NAMALWA (cell line): ENCODE measurements at regions not wholly inside any gene's neighbourhood (a gene's known extent, or its start where the extent isn't known, plus 50 kb on each side); places are given as distances from the start of the nearest gene placed in this dataset.

ENCODE experiments used
- DNase-seq: peaks from one replicate; pipeline ENCODE4 v3.0.0-alpha.2; 2015; ENCODE audit warnings: low spot score

GRCh38 chr12:77493302-77494168 lies 337.2 kb upstream of the NAV3 start:
- DNase-seq, result no peak

DNA sequence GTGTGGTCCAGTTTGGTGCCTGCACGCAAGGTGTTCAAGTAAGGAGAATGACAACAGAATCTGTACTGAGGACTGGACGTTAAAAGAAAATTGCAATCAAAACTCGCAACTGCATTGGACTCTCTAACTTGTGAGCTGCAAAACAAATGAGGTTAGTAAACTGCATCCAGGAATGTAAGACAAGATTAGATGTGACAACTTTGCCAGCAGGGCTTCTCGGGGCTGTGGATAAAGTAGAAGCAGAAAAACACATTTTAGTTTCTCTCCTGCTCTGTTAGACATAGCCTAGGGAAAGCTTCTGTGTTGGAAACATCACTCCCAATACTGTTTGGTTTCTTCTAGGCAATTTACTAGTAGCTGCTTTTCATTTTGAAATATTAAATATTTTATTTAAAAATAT lies 338.2 kb upstream of the NAV3 start:
- no peak for DNase-seq

GRCh38 chr12:77489331-77489970 lies 341.2 kb upstream of the NAV3 start:
- DNase-seq, result no peak

- no peak for DNase-seq
Measured at GRCh38 chr12:77488041-77488620, 342.6 kb upstream of the NAV3 start.

- no peak for DNase-seq
Measured at GRCh38 chr12:77486872-77487271, 343.8 kb upstream of the NAV3 start.

- DNase-seq, result no peak
Measured at GRCh38 chr12:77485961-77486854, 344.5 kb upstream of the NAV3 start.

- no peak for DNase-seq
Measured at GRCh38 chr12:77481687-77482086, 349.0 kb upstream of the NAV3 start.

GRCh38 chr12:77477907-77478533 lies 352.7 kb upstream of the NAV3 start:
- no peak for DNase-seq

GRCh38 chr12:77471801-77472200 lies 358.9 kb upstream of the NAV3 start:
- DNase-seq, result no peak

GRCh38 chr12:77469578-77470333 lies 360.9 kb upstream of the NAV3 start:
- DNase-seq, result no peak

DNA sequence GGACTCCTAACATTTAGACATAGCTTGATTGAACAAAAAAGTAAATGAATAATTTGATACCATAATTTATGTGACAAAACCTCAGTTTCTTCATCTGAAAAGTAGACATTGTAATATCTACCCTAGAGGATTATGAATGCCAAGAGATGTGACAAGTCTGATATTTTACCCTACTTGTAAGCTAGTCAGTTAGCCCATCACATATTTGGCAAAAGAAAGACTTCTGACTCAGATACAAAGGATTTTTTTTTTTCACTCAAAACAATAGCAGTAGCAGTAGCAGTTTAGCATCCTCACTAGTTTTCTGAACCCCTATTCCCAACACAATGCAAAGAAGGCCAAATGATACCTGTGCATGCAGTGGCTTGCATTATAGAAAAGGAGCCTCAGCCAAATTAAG lies 377.3 kb upstream of the E2F7 start:
- no peak for DNase-seq

DNA sequence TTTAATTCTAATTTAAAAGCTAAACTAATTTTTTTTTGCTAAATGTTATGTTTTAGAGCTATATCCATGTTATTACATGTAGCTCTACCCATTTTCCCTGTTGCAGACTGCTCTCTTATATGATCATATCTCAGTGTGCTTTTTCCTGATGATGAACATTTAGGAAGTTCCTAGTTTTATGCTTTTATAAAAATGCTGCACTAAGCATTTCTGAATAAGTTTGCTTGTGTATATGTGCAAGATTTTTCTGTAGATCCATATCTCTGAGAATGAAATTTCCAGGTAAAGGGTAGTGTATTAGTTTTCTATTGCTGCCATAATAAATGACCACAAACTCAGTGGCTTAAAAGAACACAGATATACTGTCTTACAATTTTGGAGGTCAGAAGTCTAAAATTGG lies 374.4 kb upstream of the E2F7 start:
- DNase-seq, result no peak

DNA sequence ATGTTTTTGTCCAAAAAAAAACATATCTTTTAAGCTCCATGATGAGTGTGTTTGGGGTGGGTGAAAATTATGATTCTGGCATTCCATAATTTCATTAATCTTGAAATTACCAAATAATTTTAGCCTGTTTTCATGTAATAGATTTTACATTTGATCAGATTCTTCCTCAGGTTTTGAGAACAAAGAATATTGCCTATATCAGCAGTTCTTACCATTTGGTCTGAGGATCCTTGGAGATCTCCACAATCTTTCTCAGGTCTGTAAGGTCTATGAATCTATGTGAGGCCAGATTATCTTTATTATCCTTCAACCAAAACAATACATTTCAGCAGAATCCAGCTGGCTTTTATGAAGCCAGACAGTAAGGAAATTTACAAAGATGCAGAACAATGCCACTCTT lies 373.3 kb upstream of the E2F7 start:
- DNase-seq, result no peak

- no peak for DNase-seq
Measured at GRCh38 chr12:77437206-77437605, 371.8 kb upstream of the E2F7 start.

GRCh38 chr12:77435446-77436091 lies 370.2 kb upstream of the E2F7 start:
- DNase-seq, result no peak

DNA sequence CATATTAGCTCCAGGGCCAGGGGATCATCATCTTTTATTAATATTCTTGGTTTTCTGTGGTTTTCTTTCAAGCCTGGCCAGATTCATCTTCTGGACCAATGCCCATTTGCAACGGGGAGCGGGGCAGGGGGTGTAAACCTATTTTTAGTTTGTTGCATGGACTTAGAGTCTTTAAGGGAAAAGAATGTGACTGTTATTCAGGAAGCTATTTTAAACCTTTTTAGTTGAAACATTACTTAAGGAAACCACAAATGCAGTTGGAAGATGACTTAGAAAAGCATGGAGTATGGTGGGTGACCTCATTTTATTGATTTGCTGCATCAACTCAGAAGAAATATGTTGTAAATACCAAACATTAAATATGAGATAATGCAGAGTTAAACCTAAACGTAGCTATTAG lies 368.4 kb upstream of the E2F7 start:
- no peak for DNase-seq

DNA sequence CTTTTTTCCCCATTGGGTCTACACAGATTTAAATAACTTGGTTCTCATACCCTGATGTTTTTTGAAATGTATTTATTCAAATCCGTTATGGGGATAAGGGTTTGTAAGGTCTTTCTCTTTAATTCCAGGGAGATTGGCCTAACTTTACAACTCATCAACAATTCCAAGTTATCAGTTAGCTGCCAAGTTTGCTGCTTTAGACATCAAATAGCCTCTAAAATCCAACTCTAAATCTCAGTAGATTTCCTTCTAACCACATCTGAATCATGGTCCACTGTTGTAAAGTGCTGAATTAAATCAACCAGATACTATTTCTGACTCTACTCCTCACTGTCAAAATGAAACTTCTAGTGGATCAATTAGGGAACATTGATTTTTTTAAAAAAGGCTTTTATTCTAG lies 364.1 kb upstream of the E2F7 start:
- DNase-seq, result no peak

GRCh38 chr12:77421152-77421551 lies 355.8 kb upstream of the E2F7 start:
- no peak for DNase-seq

- no peak for DNase-seq
Measured at GRCh38 chr12:77409551-77409950, 344.2 kb upstream of the E2F7 start.

DNA sequence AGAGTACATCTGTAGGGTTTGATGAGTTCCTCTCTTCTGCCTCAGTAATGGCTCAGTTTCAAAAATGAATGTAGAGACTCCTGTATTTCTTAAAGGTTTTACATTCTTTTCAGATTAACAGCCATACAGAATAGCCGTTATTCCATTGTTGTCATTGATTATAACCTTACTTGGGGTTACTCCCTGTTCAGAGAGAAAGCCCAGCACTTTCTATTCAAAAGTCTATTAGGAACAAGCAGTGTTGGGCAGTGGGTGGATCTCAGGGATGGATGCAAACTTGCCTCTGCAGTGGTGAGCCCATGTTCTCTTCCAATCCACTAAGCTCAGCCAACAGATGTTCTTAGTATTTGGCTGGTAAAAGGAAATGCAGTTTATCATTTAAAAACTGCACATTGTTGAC lies 342.6 kb upstream of the E2F7 start:
- no peak for DNase-seq
